Urinary bladder (tissue), 3 donors: ENCODE measurements at regions not wholly inside any gene's neighbourhood (a gene's known extent, or its start where the extent isn't known, plus 50 kb on each side); places are given as distances from the start of the nearest gene placed in this dataset.

Experiments used
- DNase-seq: peaks from one replicate; pipeline ENCODE4 v3.0.0-alpha.2; 2015; ENCODE audit errors: extremely low spot score
- H3K27ac ChIP-seq: one replicate; pipeline ENCODE4 v1.5.1; 2013; ENCODE audit warnings: low read depth, mild to moderate bottlenecking, moderate library complexity
- H3K36me3 ChIP-seq: one replicate; pipeline ENCODE4 v1.6.1; 2013; ENCODE audit warnings: mild to moderate bottlenecking, moderate library complexity; ENCODE audit not compliant: insufficient read depth
- H3K4me1 ChIP-seq: one replicate; pipeline ENCODE4 v1.6.1; 2013; ENCODE audit warnings: mild to moderate bottlenecking, moderate library complexity; ENCODE audit not compliant: insufficient read depth
- H3K4me3 ChIP-seq: one replicate; pipeline ENCODE4 v1.5.1; 2013; ENCODE audit warnings: low read depth, low read length
- WGBS: extraction: QIAGEN DNeasy Blood & Tissue Kit; methylation state at CpG from one replicate; pipeline ENCODE4 v1.1.7; 2013; 5-methylcytosine and 5-hydroxymethylcytosine counted together
- donor health status: healthy with polysubstance abuse.
- donor health status: healthy.

- no peaks in the 10 kb centered on the region for H3K36me3 ChIP-seq
- DNase-seq = no peak
- H3K4me1 ChIP-seq = no peaks in the 10 kb centered on the region
- WGBS = 62% methylated on average over 14 of the region's 14 CpGs
- H3K27ac ChIP-seq = no peak overlapping the region
- no peak overlapping the region for H3K4me3 ChIP-seq
Observed at GRCh38 chr17:36862116-36862920, 75.0 kb upstream of the LHX1 start.

DNA sequence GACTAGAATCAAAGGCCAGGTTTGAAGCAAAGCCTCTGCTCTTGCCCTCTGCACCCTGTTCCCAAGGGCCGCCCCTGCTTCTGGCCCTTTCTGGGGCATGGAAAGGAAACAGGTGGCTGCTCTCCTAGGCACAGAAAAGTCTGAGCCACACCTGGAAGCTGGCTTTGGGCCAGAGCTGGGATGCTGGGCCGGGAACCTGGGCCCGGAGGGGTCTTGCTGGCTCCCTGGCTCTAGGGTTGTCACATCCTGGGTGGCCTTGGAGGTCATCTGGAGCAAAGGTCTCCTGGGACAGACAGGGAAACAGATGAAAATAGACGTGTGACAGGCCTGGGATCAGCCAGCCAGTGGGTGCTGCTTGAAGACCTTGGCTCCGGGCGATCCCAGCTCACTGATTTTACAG lies 74.1 kb upstream of the LHX1 start:
- no peak for DNase-seq
- Histone ChIP-seq H3K4me3 (no peak overlapping the region), H3K27ac (no peak overlapping the region), H3K4me1 (no peaks in the 10 kb centered on the region), H3K36me3 (no peaks in the 10 kb centered on the region)
- 82% methylated on average over 6 of the region's 6 CpGs for WGBS

DNA sequence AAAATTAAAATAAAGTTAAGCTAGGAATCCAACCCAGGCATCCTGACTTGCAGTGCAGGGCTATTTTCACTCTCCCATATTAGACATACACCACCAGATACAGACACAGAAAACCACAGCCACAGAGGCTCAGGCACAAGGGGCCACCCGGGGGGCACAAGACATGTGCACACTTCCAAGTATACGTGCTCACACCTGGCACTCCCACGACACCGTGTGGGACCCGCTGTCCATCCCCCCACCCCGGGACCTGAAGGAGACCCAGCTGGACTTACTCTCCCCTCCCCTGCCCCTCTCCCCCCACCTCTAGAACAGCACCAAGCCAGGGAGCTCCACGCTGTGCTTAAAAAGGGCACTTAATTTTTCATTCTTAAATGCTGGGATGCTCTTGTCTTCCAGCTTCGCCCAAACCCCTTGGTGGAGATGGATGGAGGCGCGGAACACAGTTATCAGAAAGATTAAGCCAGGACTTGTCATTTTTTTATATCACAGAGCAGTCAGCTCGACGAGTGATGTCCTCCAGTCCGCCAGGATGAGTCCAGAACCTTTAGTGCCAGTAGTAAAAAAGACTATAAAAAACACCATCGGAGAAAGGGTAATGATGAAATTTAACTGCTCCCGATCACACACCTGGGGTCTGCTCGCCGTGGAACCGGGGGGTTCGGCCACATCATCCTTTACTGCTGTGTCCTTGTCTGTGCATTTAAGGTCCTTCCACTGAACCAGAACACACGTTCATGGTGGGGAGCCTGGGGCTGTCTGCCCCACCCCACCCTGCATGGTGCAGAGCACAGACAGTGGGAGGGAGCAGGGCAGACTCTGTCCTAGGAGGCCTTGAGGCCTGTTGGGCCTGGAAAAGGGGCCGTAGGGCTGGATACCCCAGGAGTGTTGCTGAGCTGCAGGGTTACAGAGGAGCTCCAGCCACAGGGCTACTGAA lies 73.3 kb upstream of the LHX1 start:
- Histone ChIP-seq H3K4me3 (no peak overlapping the region), H3K36me3 (no peaks in the 10 kb centered on the region), H3K4me1 (no peaks in the 10 kb centered on the region), H3K27ac (no peak overlapping the region)
- DNase-seq = no peak
- WGBS = 42% methylated on average over 21 of the region's 21 CpGs

GRCh38 chr17:36864827-36865430 lies 72.3 kb upstream of the LHX1 start:
- DNase-seq = no peak
- no peak overlapping the region for H3K4me3 ChIP-seq
- WGBS = 54% methylated on average over 11 of the region's 11 CpGs

DNA sequence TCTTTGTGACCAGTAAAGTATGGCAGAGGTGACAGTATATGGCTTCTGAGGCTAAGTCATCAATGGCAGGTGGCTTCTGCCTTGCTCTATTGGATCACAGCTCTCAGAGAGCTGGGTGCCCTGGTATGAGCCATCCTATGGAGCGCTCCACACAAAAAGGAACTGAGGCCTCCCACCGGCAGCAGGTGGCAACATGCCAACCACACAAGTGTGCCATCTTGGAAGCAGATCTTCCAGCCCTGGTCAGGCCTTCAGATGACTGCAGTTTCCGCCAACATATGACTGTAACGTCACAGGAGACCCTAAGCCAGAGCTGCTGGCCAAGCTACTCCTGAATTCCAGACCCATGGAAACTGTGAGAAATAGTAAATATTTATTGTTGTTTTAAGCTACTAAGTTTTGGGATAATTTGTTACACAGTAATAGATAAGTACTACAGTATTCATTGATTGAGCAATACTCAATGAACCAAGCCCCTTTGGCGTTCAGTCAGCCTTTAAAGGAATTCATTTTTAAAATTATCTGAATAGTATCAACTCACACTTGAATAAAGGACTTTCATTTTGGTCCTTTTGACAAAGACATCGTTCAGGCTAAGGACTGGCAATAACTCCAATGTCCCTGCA lies 69.4 kb upstream of the LHX1 start:
- H3K27ac ChIP-seq = no peak overlapping the region
- no peak overlapping the region for H3K4me3 ChIP-seq
- WGBS = 74% methylated on average over 6 of the region's 6 CpGs
- no peaks in the 10 kb centered on the region for H3K36me3 ChIP-seq
- H3K4me1 ChIP-seq = no peaks in the 10 kb centered on the region
- no peak for DNase-seq

More at GRCh38 chr17:36864827-36865430, 72.3 kb upstream of the LHX1 start:
- no peak overlapping the region for H3K27ac ChIP-seq
- H3K36me3 ChIP-seq = no peaks in the 10 kb centered on the region
- H3K4me1 ChIP-seq = no peaks in the 10 kb centered on the region

- no peaks in the 10 kb centered on the region for H3K4me1 ChIP-seq
- H3K27ac ChIP-seq = no peak overlapping the region
- no peaks in the 10 kb centered on the region for H3K36me3 ChIP-seq
- 59% methylated on average over 10 of the region's 10 CpGs for WGBS
- H3K4me3 ChIP-seq = no peak overlapping the region
- DNase-seq = no peak
Observed at GRCh38 chr17:36868777-36869176, 68.5 kb upstream of the LHX1 start.

GRCh38 chr17:36869441-36869840 lies 67.8 kb upstream of the LHX1 start:
- no peak overlapping the region for H3K4me3 ChIP-seq
- H3K4me1 ChIP-seq = no peaks in the 10 kb centered on the region
- no peaks in the 10 kb centered on the region for H3K36me3 ChIP-seq
- no peak for DNase-seq
- H3K27ac ChIP-seq = no peak overlapping the region
- WGBS = 73% methylated on average over 8 of the region's 8 CpGs

DNA sequence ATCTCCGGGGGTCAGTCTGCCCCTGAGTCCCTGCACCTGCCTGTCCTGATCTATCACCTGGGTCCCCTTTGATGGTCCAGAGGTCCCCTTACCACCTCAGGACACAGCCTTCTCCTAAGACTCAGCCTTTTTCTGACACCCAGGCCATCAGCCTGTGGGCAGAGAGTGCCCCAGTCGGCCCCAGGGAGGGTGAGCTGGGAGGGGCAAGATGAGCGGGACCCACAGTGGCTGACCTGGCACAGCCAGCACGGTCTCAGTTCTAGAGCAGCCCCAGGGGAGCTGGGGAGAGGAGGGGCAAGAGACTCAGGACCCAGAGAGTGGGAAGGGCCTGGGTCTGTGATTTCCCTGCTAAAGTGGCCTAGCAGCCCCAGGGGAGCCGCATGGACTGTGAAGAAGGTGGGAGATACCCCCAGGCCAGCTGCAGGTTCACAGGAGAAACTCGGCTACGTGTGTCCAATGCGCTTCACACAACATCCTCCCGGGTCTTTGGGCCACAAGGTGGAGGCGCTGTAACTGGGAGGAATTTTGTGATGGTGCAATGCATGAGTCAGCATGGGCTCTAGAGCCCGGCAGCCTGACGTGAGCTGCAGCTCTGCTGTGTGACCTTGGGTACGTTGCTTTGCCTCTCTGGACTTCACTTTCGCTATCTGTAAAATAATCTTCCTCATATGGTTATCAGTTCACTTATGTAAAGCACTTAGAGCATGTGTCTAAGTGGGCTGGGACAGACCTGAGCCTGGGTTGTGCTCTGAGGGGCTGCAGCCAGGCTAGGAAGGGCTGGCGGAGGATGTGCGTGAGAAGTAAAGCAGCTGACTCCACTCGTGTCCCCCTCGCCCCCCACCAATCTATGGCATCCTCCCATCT lies 67.2 kb upstream of the LHX1 start:
- WGBS = 54% methylated on average over 18 of the region's 18 CpGs
- Histone ChIP-seq H3K4me1 (no peaks in the 10 kb centered on the region), H3K27ac (no peak overlapping the region), H3K4me3 (no peak overlapping the region), H3K36me3 (no peaks in the 10 kb centered on the region)
- DNase-seq = no peak

DNA sequence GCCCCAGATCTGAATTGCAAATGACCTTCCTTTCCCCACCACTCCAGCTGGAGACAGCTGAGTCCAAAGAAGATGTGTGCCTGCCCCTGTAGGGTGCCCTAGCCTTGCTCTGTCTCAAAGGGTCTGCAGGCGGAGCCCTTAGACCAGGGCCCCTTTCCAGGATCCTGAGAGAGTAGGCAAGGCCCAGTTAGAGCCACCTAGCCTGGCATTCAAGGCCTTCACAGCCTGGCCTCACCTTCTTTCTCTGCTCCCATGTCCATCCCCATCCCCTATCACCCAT lies 66.6 kb upstream of the LHX1 start:
- Histone ChIP-seq H3K36me3 (no peaks in the 10 kb centered on the region), H3K4me3 (no peak overlapping the region), H3K4me1 (no peaks in the 10 kb centered on the region), H3K27ac (no peak overlapping the region)
- DNase-seq = no peak
- WGBS = 77% methylated on average over 1 of the region's 1 CpG

DNA sequence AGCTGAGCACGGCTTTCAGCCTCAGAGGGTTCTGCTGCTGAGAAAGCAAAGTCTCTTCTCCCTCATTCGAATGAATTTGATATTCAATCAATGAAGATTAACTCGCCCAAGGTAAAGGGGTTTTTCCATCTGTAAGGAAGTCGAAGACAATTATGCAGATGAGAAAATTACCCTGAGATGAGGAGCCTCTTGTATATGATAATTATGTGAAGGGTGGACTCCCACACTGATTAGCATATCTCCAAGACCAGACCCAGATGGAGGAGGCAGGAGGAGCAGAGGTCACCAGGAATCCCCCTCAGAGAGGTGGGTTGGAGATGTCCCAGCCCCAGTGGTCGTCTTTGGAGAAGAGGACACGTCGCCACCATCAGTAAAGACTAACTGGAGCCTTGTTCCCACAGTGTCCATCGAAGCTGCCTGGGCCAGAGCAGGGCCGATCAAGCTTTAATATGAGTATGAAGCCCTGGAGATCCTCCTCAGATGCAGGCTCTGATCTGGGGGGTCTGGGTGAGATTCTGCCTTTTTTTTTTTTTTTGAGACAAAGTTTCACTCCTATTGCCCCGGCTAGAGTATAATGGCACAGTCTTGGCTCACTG lies 61.5 kb upstream of the LHX1 start:
- H3K4me1 ChIP-seq = no peaks in the 10 kb centered on the region
- H3K4me3 ChIP-seq = no peak overlapping the region
- no peaks in the 10 kb centered on the region for H3K36me3 ChIP-seq
- no peak overlapping the region for H3K27ac ChIP-seq
- no peak for DNase-seq
- 69% methylated on average over 10 of the region's 10 CpGs for WGBS

DNA sequence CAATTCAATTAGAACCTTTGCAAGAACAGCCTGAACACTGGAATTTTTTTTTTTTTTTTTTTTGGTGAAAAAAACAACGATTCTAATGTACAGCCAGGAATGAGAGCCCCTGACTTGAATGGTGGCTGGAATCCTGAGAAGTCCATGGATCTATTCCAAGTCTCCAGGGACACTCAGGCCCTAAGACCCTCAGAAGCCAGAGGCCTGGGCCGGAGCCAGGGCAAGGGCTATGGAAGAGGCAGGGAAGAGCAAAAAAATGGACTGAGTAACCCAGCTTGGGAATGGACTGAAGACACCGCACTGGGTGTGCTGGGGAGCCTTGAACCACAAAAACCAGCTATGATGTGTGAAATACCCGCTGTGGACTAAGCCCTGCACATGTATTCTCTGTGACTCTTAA lies 60.3 kb upstream of the LHX1 start:
- H3K4me1 ChIP-seq = no peaks in the 10 kb centered on the region
- 67% methylated on average over 4 of the region's 4 CpGs for WGBS

GRCh38 chr17:36877771-36878170 lies 59.5 kb upstream of the LHX1 start:
- WGBS = 65% methylated on average over 4 of the region's 4 CpGs
- H3K27ac ChIP-seq = no peak overlapping the region
- no peak for DNase-seq
- H3K4me3 ChIP-seq = no peak overlapping the region
- H3K36me3 ChIP-seq = no peaks in the 10 kb centered on the region
- H3K4me1 ChIP-seq = no peaks in the 10 kb centered on the region

More for the DNA sequence above, 60.3 kb upstream of the LHX1 start:
- DNase-seq = no peak
- Histone ChIP-seq H3K27ac (no peak overlapping the region), H3K4me3 (no peak overlapping the region), H3K36me3 (no peaks in the 10 kb centered on the region)
